ENCODE measurements at regions not wholly inside any gene's neighbourhood (a gene's known extent, or its start where the extent isn't known, plus 50 kb on each side); places are given as distances from the start of the nearest gene placed in this dataset.

- no peak for TF ChIP-seq EZH2 (IDR thresholded peaks at IDR 0.05; ENCODE audit: insufficient read depth, low read length)
- no peak for TF ChIP-seq CTCF (IDR thresholded peaks at IDR 0.05; ENCODE audit: insufficient read depth, low read depth, low read length)
Observed at GRCh38 chr2:118527571-118527970, 319.9 kb downstream of the EN1 start.
